Memory B cell (primary cell): ENCODE measurements at regions not wholly inside any gene's neighbourhood (a gene's known extent, or its start where the extent isn't known, plus 50 kb on each side); places are given as distances from the start of the nearest gene placed in this dataset.
A peak's percentile ranks its signal among the peaks of the same experiment; 100 is the strongest.

ENCODE experiments used
- ATAC-seq: fragments of 150-1000 bp; cut with Tn5 transposase; 2 replicates; pipeline ENCODE4 v1.10.0; 2021; ENCODE audit warnings: low read depth, mild to moderate bottlenecking, moderate library complexity
- DNase-seq, 2 donors: peaks; one replicate each; pipeline ENCODE4 v3.0.0; 2022; ENCODE audit warnings: low spot score in 2 of 2
- H3K27ac Mint-ChIP-seq: one replicate; pipeline ENCODE4 v1.8.0; 2022; ENCODE audit warnings: mild to moderate bottlenecking, moderate library complexity, mixed read lengths
- H3K27me3 Mint-ChIP-seq: one replicate; pipeline ENCODE4 v1.8.0; 2022; ENCODE audit warnings: mixed read lengths
- H3K36me3 Mint-ChIP-seq: one replicate; pipeline ENCODE4 v1.8.0; 2022; ENCODE audit warnings: mild to moderate bottlenecking, mixed read lengths
- H3K4me1 Mint-ChIP-seq: one replicate; pipeline ENCODE4 v1.8.0; 2022; ENCODE audit warnings: mixed read lengths
- H3K4me3 Mint-ChIP-seq: one replicate; pipeline ENCODE4 v1.8.0; 2022; ENCODE audit warnings: mild to moderate bottlenecking, moderate library complexity, mixed read lengths
- H3K9me3 Mint-ChIP-seq: one replicate; pipeline ENCODE4 v1.8.0; 2022; ENCODE audit warnings: mixed read lengths

DNA sequence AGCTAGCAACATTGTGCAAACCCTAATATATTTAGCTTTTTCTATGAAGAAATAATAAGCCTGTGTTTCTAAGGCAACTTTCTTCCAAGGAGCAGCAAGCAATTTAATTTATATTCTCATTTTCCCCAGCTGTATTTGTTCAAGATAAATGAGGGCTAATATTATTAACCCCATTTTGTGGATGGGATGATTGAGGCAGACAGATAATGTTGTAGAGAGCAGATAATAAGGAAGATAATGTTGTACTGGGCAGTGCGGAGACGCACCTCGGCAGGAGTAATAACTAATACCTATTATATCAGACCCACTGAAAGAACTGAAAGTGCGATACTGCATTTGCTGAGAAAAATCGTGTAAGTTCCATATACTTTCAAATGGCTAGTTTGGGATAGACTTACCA, 344.1 kb upstream of the FANCL start:
- ATAC-seq (no peak), DNase-seq (no peak)
- Mint-ChIP-seq H3K27me3 (peaks cover 2% of the 10 kb centered on the region), H3K27ac (no peak overlapping the region), H3K4me1 (no peaks in the 10 kb centered on the region), H3K4me3 (no peak overlapping the region), H3K36me3 (no peaks in the 10 kb centered on the region), H3K9me3 (no peaks in the 10 kb centered on the region)

GRCh38 chr2:58584606-58585118, 343.5 kb upstream of the FANCL start:
- Mint-ChIP-seq H3K4me1 (no peaks in the 10 kb centered on the region), H3K9me3 (no peaks in the 10 kb centered on the region), H3K4me3 (no peak overlapping the region), H3K36me3 (no peaks in the 10 kb centered on the region), H3K27me3 (peaks cover 2% of the 10 kb centered on the region), H3K27ac (no peak overlapping the region)
- DNase-seq (no peak), ATAC-seq (no peak)

GRCh38 chr2:58578276-58578675, 337.2 kb upstream of the FANCL start:
- ATAC-seq: no peak

GRCh38 chr2:58574873-58575272, 333.7 kb upstream of the FANCL start:
- DNase-seq: no peak
- Mint-ChIP-seq H3K4me1 (peaks cover 6% of the 10 kb centered on the region), H3K36me3 (no peaks in the 10 kb centered on the region), H3K4me3 (no peak overlapping the region), H3K9me3 (no peaks in the 10 kb centered on the region), H3K27ac (no peak overlapping the region), H3K27me3 (peaks cover 8% of the 10 kb centered on the region)
- no peak for ATAC-seq

More at GRCh38 chr2:58578276-58578675, 337.2 kb upstream of the FANCL start:
- H3K27me3 Mint-ChIP-seq: peaks cover 8% of the 10 kb centered on the region
- H3K27ac Mint-ChIP-seq: no peak overlapping the region
- H3K4me3 Mint-ChIP-seq: no peak overlapping the region
- no peaks in the 10 kb centered on the region for H3K36me3 Mint-ChIP-seq
- DNase-seq: no peak
- H3K4me1 Mint-ChIP-seq: no peaks in the 10 kb centered on the region
- no peaks in the 10 kb centered on the region for H3K9me3 Mint-ChIP-seq

DNA sequence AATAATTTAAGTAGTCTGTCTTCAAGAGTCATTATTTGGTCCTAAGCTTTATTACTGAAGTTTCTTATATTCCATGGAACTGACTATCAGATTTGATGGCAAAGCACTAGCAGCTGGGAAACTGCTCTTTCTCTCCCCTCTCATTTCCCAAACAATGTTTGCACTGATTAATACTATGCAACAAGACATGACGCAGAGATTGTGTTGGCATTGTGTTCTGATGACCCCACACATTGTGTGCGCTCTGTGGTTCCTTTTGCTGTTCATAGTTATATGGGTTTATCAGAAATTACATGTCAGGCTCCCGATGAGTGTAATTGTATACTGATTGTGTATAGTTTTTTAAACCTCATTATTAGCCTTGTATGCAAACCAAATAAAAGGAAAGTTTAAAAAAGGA, 331.6 kb upstream of the FANCL start:
- ATAC-seq (no peak), DNase-seq (no peak)
- Mint-ChIP-seq H3K27ac (no peak overlapping the region), H3K9me3 (no peaks in the 10 kb centered on the region), H3K27me3 (peaks cover 2% of the 10 kb centered on the region), H3K4me3 (no peak overlapping the region), H3K36me3 (no peaks in the 10 kb centered on the region), H3K4me1 (peaks cover 8% of the 10 kb centered on the region)

DNA sequence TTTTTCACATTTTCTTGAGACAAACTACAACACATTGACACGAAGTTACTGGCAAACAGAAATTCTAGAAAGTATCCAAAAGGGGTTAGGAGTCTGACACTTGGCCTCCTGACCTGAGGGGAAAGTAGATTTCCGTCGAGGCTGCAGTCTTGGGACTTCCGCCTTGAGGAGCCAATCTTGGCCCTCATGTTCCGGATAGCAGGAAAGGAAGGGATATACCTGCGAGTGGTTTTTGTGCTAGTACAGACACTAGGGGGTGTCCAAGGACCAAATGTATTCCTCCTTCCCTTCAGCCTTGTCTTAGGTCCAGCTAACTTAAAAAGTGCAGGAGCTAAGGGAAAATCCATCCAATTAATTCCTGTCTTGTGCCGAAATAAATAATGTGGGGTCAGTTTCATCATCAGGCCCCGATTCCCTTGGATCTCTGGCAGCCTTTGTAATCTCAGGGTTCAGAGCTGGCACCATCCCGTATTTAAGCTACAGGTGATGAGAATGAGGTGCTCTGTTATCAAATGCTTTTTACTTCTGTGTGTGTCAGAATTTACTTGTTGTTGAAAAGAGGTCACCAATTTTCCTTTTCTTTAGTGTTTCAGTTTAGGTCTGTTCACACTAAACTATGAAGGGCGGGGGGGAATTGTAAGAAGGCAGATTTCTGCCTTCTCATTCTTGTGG, 330.2 kb upstream of the FANCL start:
- no peaks in the 10 kb centered on the region for H3K27me3 Mint-ChIP-seq
- H3K4me1 Mint-ChIP-seq: peaks cover 8% of the 10 kb centered on the region
- ATAC-seq (peak; percentile 56), DNase-seq (no peak)
- no peak overlapping the region for H3K4me3 Mint-ChIP-seq
- H3K36me3 Mint-ChIP-seq: no peaks in the 10 kb centered on the region
- H3K27ac Mint-ChIP-seq: no peak overlapping the region
- no peaks in the 10 kb centered on the region for H3K9me3 Mint-ChIP-seq

DNA sequence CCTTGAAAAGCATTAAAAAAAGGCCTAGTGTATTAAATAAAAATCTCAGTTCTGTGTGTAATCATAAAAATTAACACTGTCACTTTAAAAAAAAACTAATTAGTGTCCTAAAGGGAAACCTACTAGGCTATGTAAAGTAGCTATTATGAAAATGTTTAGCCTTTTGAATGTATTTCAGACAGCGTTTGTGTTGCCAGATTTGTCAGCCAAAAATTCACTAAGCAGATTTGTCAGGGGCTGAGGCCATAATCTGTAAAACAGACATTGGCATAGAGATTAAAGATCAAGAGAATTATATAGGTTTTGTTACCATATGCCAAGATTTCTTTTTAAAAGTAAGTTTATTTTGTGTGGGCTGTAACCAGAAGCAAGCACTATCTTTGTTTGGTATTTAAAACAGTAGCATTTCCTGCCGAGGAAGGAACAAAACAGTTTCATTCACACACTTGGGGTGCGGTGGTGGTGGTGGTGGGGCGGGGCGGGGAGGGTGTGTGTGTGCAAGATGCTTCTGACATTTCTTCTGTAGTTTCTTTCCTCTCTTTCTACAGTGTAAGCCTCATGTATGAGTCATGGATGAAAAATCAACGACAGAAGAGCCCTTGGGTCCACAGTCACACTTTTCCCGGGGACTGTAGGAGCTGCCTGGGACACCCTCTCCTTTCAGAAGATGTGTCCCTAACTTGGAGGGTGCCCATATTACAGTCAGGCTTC, 328.5 kb upstream of the FANCL start:
- Mint-ChIP-seq H3K4me3 (no peak overlapping the region), H3K4me1 (peaks cover 8% of the 10 kb centered on the region), H3K27me3 (no peaks in the 10 kb centered on the region), H3K36me3 (no peaks in the 10 kb centered on the region), H3K9me3 (no peaks in the 10 kb centered on the region), H3K27ac (peak overlapping the region; percentile 78)
- peak; percentile 37 for ATAC-seq
- DNase-seq: no peak

DNA sequence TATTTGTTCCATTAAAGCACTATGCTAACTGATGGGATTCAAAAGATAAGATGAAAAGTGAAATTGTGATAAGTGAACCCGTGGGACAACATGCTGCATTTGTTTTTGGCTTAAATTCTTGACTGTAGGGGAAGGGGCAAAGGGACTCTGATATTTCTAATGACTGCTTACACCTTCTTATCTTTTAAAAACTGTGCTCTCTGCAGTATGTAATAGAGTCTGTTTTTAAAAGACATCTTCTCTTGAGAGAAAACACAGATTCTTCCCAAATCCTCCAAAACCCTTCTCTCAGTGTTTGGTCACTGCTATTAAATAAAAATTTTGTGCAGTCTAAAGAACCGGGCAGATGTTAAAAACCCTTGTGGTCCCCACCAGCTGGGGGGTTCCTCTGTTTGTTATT, 327.8 kb upstream of the FANCL start:
- Mint-ChIP-seq H3K27ac (no peak overlapping the region), H3K4me3 (no peak overlapping the region), H3K36me3 (no peaks in the 10 kb centered on the region), H3K9me3 (no peaks in the 10 kb centered on the region), H3K4me1 (peaks cover 8% of the 10 kb centered on the region), H3K27me3 (no peaks in the 10 kb centered on the region)
- ATAC-seq (no peak), DNase-seq (no peak)

GRCh38 chr2:58562276-58562675, 321.2 kb upstream of the FANCL start:
- ATAC-seq (no peak), DNase-seq (no peak)
- no peak overlapping the region for H3K27ac Mint-ChIP-seq
- no peaks in the 10 kb centered on the region for H3K9me3 Mint-ChIP-seq
- H3K27me3 Mint-ChIP-seq: peaks cover 2% of the 10 kb centered on the region
- H3K4me1 Mint-ChIP-seq: no peaks in the 10 kb centered on the region
- no peaks in the 10 kb centered on the region for H3K36me3 Mint-ChIP-seq
- H3K4me3 Mint-ChIP-seq: no peak overlapping the region

- Mint-ChIP-seq H3K36me3 (no peaks in the 10 kb centered on the region), H3K27me3 (peaks cover 6% of the 10 kb centered on the region), H3K27ac (no peak overlapping the region), H3K4me3 (no peak overlapping the region), H3K9me3 (no peaks in the 10 kb centered on the region), H3K4me1 (no peaks in the 10 kb centered on the region)
- ATAC-seq (no peak), DNase-seq (no peak)
These were observed 319.4 kb upstream of the FANCL start for GRCh38 chr2:58560531-58560930.

- ATAC-seq (no peak), DNase-seq (no peak)
- Mint-ChIP-seq H3K36me3 (no peaks in the 10 kb centered on the region), H3K27me3 (peaks cover 6% of the 10 kb centered on the region), H3K4me1 (no peaks in the 10 kb centered on the region), H3K9me3 (no peaks in the 10 kb centered on the region), H3K27ac (no peak overlapping the region), H3K4me3 (no peak overlapping the region)
These were observed 317.8 kb upstream of the FANCL start for GRCh38 chr2:58558881-58559280.

DNA sequence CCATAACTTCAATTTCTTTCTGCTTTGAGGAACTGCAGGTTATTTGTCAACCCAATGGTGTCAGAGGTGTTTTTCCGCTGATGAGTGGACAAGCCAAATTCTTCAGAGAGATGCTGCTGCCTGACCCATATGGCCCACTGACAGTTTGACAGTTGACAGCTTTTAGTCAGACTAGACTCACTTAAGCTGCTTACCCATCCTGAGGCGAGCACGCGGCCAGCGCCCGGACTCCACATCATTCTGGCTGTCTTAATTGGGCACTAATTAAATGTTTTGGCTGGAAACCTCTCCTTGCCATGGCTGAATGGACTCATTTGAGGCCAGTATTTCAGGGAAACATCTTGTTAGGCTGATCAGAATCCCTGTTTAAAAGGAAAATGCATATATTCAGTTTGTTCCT, 316.1 kb upstream of the FANCL start:
- no peaks in the 10 kb centered on the region for H3K36me3 Mint-ChIP-seq
- no peak overlapping the region for H3K27ac Mint-ChIP-seq
- H3K9me3 Mint-ChIP-seq: no peaks in the 10 kb centered on the region
- DNase-seq (no peak), ATAC-seq (no peak)
- no peaks in the 10 kb centered on the region for H3K4me1 Mint-ChIP-seq
- H3K27me3 Mint-ChIP-seq: peaks cover 6% of the 10 kb centered on the region
- H3K4me3 Mint-ChIP-seq: no peak overlapping the region

- no peak for ATAC-seq
- no peak overlapping the region for H3K4me3 Mint-ChIP-seq
- no peak overlapping the region for H3K27ac Mint-ChIP-seq
- no peaks in the 10 kb centered on the region for H3K4me1 Mint-ChIP-seq
- no peak for DNase-seq
- H3K36me3 Mint-ChIP-seq: no peaks in the 10 kb centered on the region
- peaks cover 4% of the 10 kb centered on the region for H3K27me3 Mint-ChIP-seq
- no peaks in the 10 kb centered on the region for H3K9me3 Mint-ChIP-seq
These were observed 312.8 kb upstream of the FANCL start for GRCh38 chr2:58553937-58554336.

DNA sequence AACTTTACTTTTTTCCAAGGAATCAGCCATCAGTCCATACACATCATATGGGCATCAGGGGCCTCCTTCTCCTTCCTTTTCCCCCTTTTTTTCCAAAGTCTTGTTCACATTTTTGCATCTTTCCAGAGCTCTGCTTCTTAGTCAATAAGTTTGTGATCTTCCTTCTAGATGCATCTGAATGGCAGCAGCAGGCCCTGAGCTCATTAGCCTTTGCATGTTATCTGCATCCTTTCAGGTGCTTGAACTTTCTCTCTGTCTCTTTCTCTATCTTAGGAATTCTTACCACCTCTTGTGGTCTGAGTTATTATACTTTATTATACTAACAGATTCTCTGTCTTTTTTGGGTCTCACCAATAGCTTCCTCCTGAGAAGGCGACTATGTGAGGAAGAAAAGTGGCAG, 312.4 kb upstream of the FANCL start:
- no peak overlapping the region for H3K27ac Mint-ChIP-seq
- no peak overlapping the region for H3K4me3 Mint-ChIP-seq
- no peaks in the 10 kb centered on the region for H3K9me3 Mint-ChIP-seq
- DNase-seq (no peak), ATAC-seq (no peak)
- no peaks in the 10 kb centered on the region for H3K36me3 Mint-ChIP-seq
- H3K27me3 Mint-ChIP-seq: peaks cover 6% of the 10 kb centered on the region
- no peaks in the 10 kb centered on the region for H3K4me1 Mint-ChIP-seq
